SKM-1 treated with dmso at 0.1 percent for 144 hours (cell line): ENCODE measurements at regions not wholly inside any gene's neighbourhood (a gene's known extent, or its start where the extent isn't known, plus 50 kb on each side); places are given as distances from the start of the nearest gene placed in this dataset.
A peak's percentile ranks its signal among the peaks of the same experiment; 100 is the strongest.

ENCODE experiments used
- DNase-seq: peaks from one replicate; lab custom pipeline; 2025; ENCODE audit not compliant: unreplicated experiment; lab: John Stamatoyannopoulos, UW

DNA sequence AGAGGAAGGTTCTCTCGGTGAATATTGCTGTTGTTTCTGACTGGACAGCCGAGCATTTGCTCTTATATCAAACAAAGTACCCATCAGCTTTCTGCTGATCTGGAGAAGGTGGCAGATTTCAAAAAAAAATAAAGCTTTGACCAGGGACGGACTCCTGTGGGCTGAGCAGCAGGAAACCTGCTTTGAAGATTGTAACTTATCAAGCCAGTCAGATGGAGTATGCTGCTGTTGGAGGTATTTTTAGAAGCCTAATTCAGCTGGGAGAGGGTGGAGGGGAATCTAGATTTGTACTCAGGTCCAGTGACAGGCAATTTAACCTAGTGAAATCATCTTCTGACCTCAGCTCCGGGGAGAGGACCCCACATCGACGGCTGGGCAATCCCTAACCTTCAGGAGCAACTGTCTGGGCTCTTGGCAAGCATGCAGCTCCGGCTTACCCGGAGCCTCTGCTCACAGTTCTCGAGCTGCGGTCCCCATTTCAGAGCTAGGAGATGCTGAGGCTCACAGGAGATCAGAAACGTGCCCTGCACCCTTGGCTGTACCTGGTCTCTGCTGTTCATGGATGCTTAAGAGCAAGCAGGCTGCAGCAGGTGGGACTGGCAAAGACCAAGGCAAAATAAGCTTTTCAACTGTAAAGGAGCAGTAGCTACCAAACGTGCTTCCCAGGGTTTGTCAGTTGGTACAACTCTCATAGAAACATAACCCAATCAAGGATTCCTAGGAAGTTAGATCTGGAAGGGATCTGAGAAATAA, 89.3 kb upstream of the ST8SIA2 start:
- DNase-seq: no peak

DNA sequence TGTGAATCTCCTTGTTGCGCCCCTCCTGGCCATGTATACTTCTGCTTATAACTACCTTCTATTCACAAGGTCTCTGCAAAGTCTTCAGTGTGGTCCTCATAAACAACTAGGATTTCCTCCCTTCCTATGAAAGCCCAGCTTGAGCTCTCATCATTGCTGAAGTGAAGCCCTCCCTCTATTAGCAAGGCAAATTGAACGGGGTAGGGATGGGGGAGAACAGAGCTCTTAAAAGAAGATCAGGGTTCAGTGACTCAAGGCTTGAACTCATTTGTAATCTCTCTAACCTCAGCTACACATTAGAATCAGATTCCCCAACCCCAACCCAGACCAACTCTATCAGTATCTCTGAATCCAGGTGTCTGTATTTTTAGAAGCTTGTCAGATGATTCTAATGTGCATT, 88.3 kb upstream of the ST8SIA2 start:
- no peak for DNase-seq

DNA sequence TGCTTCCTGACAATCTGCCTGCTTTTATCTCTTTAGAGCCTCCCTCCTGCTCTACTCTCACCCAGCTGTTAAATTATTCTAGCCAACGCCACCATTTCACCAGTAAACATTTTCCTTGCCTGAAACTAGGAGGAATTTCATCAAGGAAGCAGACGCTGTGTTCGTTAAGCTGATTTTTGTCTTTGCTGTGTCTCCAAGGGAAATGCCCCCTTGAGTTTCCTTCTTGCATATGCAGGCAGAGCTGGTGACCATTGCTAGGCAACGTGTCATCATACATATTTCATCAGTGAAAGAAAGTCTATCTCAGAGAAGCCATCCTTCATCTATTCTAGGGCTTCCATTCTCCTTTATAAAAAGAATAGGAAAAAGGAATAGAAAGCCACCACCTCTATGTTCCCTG, 87.0 kb upstream of the ST8SIA2 start:
- peak; percentile 19 for DNase-seq

DNA sequence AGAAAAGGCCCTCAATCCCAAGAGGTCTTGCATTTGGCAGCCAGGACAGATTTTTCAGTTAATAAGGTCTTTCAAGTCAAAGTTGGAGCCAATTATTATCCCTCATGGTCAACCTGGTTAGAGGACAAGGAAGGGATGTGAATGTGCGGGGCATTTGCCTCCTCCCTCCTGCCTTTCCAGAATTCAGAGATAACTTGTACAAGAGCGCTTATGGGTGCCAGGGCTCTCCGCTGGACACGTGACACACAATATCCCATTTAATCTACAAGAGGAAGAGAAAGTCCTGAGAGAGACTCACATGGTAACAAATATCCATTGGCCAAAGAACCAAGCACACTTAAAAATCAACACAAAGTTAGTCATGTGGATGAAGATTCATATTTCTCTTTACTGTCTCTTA, 78.5 kb upstream of the ST8SIA2 start:
- DNase-seq: no peak

DNA sequence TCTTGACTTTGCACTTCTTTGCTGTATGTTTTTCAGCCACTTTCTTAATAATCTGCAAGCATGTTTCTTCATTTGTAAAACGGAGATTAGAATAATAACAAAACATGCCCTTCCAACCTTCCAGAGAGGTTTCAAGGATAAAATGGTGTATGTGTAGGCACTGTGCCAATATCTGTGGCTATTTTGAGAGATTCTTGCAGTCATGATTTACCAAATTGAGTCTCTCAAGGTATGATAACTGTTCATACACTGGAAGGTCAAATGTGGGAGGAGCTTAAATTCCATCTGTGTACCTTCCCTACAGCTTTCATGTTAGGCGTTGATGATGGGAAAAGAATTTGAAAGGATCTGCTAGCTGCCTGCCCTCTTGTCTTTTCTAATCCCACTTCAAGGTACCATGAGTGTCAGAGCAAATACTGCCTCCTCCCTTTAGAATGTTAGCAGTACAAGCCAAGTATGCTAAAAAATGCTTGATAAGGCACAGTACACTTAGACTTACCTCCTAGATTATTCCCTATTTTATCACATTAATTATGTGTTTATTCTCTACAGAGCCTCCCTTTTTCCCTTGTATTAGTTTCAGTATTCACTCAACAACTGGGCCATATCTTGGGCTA, 78.0 kb upstream of the ST8SIA2 start:
- no peak for DNase-seq

DNA sequence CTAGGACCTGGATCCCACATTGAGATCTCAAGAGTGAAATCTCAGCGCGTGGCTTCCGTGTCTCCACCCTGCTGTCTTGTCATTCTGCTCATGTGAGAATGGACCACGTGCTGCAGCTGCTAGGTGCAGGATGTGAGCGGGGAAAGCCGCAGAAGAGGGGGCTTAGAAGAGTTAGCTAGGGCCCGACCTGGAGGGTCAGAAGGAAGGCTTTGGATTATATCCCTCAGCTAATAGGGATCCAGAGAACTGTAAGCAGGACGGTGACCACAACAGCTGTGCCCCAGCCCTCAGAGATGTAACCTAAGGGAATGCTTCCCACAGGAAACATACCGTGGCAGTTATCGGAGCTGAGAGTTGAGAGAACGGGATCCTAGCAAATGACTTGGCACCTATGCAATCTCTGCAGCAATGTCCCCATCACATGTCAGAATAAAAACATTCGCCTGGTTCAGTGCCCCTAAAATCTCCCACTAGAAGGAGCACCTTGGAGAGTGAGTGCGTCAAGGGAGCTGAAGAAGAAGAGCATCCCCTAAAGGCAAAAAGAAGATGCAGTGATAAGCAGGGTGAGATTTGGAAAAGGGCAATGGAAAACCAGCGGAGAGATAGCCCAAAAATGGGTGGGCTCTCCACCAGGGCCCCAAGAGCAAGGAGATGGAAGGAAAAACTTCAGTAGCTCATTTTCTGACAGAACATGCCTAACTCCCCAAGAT, 76.9 kb upstream of the ST8SIA2 start:
- no peak for DNase-seq

DNA sequence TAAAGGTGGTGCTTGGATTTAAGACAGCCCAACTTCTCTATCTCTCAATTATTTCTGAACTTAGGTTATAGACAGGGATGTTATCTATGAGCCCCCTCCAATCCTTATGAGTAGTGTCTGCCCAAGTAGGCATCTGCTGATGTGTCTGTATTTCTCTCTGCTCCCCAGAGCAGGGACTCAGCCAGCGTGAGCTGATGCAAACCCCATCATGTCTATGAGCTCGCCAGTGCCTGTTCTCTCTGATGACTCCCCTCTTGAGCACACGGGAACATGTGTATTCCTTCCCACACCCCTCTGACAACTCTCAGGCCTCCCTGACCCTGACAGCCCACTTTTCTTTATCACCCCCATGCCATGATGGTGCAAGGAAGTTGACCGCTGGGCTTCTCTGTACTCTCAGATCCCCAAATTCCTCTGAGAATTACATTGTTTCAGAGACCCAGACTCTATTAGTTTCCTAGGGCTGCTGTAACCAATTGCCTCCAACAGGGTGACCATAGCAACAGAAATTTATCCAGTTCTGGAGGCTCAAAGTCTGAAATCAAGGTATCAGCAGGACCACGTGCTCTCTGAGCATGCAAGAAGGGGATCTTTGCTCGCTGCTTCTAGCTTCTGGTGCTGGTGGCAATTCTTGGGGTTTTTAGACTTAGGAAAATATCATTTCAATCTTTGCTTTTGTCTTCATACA, 73.5 kb upstream of the ST8SIA2 start:
- DNase-seq: no peak

DNA sequence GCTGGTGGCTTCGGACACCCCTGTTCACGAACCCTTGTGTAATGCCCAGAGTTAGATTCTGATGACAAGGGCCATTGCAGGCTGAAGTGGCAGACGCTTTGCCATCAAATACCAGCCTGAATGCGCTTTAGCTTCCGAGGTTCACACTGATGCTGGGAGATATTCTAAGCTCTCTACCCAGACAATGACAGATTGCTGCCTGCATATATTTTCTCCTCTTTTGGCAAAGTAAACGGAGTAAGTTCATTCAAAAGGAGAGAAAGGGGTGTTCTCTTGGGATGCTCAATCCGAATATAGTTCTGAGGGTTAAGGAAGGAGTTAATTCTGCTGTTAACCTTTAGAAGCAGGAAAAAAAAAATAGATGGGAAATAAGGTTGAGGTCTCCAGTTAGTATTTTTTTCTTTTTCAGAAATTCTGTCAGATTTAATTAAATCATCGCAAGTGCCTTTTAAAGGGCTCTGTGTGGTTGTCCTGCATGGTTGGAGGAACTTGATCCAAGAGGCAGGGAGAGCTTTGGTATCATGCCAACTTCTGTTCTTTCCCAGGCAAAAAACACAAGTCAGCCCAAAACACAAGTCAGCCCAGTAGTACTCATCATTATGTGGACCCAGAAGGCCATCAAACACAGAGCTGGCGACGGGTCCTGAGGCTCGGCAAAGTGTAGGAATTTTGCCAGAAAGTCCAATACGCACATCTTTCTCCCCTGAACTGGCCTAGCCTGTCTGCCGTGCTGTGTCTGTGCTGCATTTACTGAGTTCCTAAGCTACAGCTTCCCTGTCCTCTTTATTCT, 70.9 kb upstream of the ST8SIA2 start:
- DNase-seq: no peak

DNA sequence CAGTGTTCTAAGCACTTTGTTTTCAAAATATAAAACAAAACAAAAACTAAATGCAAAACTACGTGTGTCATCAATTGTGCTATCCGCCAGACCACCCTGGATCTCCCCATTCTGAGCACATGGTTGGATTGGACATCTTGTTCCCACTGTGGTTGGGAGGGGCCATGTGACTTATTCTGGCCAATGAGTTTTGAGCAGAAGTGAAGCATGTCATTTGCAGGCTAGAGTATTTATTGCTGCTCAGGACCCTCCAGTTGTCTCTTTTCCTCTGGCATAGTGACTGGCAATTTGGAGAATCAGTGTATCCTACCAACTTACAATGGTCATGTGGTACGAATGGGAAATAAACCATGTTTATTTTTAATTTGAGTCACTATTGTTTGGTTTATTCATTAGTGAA, 70.2 kb upstream of the ST8SIA2 start:
- DNase-seq: no peak

DNA sequence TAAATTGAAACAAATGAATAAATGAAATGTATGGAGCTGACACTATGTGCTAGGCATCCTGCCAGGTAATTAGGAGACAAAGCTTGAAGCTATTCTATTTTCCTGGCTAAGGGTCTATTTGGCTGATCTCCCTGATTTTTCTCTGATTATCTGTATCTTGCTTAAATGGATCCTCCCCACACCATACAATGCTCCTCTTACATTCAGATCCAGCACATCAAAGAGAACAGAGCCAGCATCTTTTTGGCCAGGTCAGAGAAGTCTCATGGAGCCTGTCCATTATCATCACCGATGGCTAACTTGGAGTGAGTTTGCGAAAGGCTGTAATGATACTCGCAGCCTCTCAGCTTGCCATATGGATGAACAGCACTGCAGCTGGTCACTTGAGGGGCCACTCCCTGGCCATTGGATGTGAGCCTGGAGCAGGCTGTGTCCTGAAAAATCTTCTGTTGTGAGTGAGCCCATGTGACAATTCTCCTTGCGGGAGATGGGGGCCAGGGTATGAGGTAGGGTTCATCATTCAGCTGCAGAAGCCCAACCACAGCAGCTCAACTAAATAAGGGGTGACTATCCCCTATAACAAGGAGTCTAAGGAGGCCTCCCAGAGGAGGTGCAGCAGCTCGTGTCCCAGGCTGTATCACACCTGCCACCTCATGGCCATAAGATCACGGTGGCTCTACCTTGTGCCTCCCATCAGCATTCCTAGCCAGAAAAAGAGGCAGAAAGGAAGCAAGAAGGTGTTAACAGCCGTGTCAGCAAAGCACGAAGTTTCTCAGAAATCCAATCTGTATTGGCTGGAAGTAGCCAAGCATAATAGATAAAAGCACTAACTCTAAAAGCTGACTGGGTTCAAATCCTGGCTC, 69.3 kb upstream of the ST8SIA2 start:
- no peak for DNase-seq

DNA sequence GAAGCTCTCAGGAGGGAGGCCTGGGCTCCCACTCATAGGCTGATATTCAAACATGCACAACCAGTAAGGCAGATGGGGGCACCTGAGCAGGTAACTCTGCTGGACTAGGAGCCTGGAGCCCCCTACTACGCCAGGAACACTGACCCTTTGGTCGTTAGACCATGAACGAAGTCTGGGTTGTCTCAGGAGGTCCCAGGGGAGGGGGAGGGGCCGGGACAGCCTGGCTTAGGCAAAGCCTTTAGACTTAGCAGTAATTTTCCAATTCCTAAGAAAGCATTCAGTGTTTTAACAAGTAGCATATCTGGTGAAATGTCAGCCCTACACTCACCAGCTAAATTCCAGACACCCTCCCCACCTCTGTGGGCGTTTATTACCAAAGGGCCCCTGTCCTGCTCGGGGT, 67.4 kb upstream of the ST8SIA2 start:
- no peak for DNase-seq

DNA sequence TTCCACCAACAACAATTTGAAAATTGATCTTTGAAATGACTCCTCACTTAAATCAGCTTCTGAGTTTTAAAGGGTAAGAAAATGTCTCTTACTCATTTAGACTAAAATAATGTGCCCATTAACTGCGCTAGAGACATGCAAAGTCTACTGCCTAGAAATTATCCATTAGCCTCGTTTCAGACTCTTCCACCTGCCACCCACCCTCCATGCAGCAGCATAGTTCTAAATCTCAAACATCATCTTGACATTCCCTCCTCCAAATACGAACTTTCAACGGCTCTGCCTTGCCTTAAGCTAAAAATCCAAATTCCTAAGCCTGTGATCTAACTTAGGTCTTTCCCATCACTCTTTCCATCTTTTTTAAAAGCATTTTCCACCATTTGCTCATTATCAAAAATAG, 66.6 kb upstream of the ST8SIA2 start:
- no peak for DNase-seq

DNA sequence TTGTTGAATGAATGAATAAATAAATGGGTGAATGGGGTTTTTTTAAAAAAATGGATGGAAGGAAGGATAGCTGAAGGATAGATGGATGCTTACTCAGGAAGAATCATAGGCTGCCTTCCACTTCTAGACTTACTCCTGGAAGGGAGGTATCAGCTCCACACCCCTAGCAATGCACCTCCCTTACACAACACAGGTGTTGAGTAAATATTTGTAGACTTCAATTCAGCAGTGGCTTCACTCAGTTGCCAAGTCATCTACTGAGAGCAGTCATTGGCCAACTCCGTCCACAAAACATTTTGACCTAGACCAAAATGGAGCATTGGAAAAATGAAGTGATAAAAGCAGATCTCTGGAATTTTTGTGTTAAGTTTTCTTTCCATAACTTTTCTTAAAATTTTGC, 65.5 kb upstream of the ST8SIA2 start:
- DNase-seq: no peak

DNA sequence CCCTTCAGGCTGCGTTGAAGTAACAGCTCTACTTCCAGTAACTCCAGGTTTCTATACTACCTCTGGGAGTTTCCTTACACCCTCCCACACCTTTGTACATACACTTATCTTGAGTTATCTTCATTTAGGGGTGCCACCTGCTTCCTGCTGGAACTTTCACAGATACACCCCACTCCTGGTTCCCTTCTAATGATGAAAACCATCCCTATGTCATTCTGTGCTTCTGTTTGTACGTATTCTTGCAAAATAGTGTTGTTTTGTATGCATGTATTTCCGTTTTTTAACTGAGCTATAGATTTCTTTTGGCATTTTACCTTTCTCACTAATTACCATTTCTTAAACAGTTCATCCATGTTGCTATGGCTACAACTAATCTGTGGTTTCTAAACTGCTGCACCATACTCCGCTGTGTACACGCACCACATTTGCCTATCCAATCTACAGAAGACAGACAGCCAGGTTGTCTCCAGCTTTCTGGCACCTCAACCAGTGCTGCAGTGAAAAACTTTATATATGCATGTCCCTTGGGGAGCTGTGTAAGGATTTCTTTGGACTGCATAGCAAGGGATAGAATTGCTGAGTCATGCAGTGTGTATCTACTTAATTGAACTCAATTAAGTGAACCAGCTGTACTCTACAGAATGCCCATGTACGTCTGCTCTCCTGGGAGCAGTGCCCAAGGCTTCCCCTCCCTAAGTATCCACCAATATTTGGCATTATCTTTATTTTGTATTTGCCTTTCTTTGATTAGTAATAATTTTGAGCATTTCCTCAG, 61.4 kb upstream of the ST8SIA2 start:
- DNase-seq: no peak

DNA sequence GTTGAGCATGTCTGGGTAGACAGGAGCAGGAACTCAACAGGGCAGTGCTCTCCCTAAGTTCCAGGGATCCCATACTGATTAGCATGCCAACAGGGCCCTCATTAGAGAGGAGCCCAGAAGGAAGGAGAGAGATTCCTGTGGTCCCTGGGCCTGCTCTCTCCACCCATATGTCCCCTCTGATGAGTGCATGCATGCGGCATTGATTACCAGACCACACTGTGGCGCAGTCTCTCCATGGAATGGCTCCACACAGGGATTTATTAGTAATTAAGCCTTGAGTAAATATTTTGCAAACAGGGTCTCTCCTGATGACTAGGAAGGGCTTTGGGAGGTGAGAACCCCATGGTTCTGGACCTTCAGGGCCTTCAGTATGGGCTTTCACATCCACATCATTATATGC, 60.0 kb upstream of the ST8SIA2 start:
- DNase-seq: no peak

DNA sequence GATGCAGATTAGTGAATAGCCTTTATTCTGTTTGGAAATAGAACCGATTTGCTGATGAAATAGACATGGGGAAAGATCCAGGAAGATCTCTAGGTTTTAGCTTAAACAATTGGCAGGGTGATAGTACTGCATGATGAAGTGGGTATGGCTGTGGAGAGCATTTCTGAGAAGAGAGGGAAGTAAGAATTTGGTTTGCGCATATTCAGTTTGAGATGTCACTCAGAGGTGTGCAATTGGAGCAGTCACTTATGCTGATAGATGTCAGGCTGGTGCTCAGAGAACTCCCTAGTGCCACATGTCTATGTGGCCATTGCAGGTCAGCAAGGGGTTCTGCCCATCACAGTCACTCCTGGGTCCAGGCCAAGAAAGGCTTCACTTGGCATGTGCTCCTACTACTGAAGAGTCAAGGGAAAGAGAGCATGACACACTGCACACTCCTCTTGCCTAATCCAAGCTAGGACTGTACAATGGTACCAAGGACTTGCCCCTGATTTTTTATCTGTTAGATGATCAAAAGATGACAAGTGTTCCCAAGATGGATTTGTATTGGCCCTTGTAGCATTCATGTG, 57.2 kb upstream of the ST8SIA2 start:
- no peak for DNase-seq

DNA sequence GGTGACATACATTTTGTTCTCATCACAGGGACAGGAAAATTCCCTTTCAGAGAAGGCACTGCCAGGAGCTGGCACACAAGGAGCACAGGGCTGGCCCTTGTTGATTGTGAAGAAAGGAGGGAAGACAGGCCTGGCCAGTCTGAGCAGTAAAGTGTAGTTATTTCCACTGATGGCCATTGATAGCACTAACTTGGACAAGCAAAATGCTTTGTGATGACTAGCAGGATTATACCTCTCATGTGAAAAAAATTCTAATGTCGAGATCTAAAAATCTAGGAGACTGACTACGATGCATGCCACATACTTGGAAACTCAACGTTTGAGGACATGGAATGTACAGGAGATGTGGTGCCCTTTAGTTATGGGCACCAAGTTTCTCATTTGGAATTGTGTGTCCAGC, 54.3 kb upstream of the ST8SIA2 start:
- no peak for DNase-seq
